Activated T-cell treated with anti-CD3 and anti-CD28 coated beads, Interleukin-2, amount 50 U/mL, for 4 hours (primary cell): ENCODE measurements at regions not wholly inside any gene's neighbourhood (a gene's known extent, or its start where the extent isn't known, plus 50 kb on each side); places are given as distances from the start of the nearest gene placed in this dataset.

Experiments
- ATAC-seq, 2 donors: fragments of 200-7000 bp; cut with Tn5 transposase; one replicate each; pipeline ENCODE4 v1.10.0; 2021
- DNase-seq: peaks from one replicate; pipeline ENCODE4 v3.0.0-alpha.2; 2020
- H3K27me3 Mint-ChIP-seq: one replicate; pipeline ENCODE4 v1.8.0; 2021; ENCODE audit warnings: low read depth, mixed read lengths
- H3K36me3 Mint-ChIP-seq: one replicate; pipeline ENCODE4 v1.8.0; 2022; ENCODE audit warnings: mixed read lengths; ENCODE audit not compliant: insufficient read depth
- H3K4me1 Mint-ChIP-seq: one replicate; pipeline ENCODE4 v1.8.0; 2021; ENCODE audit warnings: low read depth, mixed read lengths
- H3K4me3 Mint-ChIP-seq: one replicate; pipeline ENCODE4 v1.8.0; 2021; ENCODE audit warnings: mild to moderate bottlenecking, moderate library complexity, mixed read lengths
- H3K9me3 Mint-ChIP-seq: one replicate; pipeline ENCODE4 v1.8.0; 2021; ENCODE audit warnings: mixed read lengths

GRCh38 chr21:16180614-16181013 is 450.8 kb downstream of the USP25 start:
- H3K36me3 Mint-ChIP-seq: no peaks in the 10 kb centered on the region
- H3K4me1 Mint-ChIP-seq: no peaks in the 10 kb centered on the region
- DNase-seq (no peak), ATAC-seq (no peak)
- H3K4me3 Mint-ChIP-seq: no peak overlapping the region
- H3K9me3 Mint-ChIP-seq: no peaks in the 10 kb centered on the region
- no peaks in the 10 kb centered on the region for H3K27me3 Mint-ChIP-seq

GRCh38 chr21:16181018-16181417 is 451.2 kb downstream of the USP25 start:
- no peak overlapping the region for H3K4me3 Mint-ChIP-seq
- no peaks in the 10 kb centered on the region for H3K4me1 Mint-ChIP-seq
- H3K9me3 Mint-ChIP-seq: no peaks in the 10 kb centered on the region
- H3K27me3 Mint-ChIP-seq: no peaks in the 10 kb centered on the region
- no peaks in the 10 kb centered on the region for H3K36me3 Mint-ChIP-seq
- no peak for ATAC-seq
- no peak for DNase-seq

- ATAC-seq (no peak), DNase-seq (no peak)
- H3K4me1 Mint-ChIP-seq: no peaks in the 10 kb centered on the region
- no peak overlapping the region for H3K4me3 Mint-ChIP-seq
- H3K27me3 Mint-ChIP-seq: no peaks in the 10 kb centered on the region
- H3K9me3 Mint-ChIP-seq: no peaks in the 10 kb centered on the region
- H3K36me3 Mint-ChIP-seq: no peaks in the 10 kb centered on the region
These were observed 456.0 kb downstream of the USP25 start for GRCh38 chr21:16185766-16186165.

GRCh38 chr21:16186742-16187141 is 457.0 kb downstream of the USP25 start:
- Mint-ChIP-seq H3K4me3 (no peak overlapping the region), H3K36me3 (no peaks in the 10 kb centered on the region), H3K27me3 (no peaks in the 10 kb centered on the region), H3K4me1 (no peaks in the 10 kb centered on the region), H3K9me3 (no peaks in the 10 kb centered on the region)
- ATAC-seq (no peak), DNase-seq (no peak)

GRCh38 chr21:16187603-16188301 is 458.0 kb downstream of the USP25 start:
- no peak overlapping the region for H3K4me3 Mint-ChIP-seq
- ATAC-seq: no peak
- H3K36me3 Mint-ChIP-seq: no peaks in the 10 kb centered on the region
- no peak for DNase-seq
- H3K9me3 Mint-ChIP-seq: no peaks in the 10 kb centered on the region
- no peaks in the 10 kb centered on the region for H3K4me1 Mint-ChIP-seq
- H3K27me3 Mint-ChIP-seq: no peaks in the 10 kb centered on the region

- no peaks in the 10 kb centered on the region for H3K9me3 Mint-ChIP-seq
- ATAC-seq (no peak), DNase-seq (no peak)
- H3K36me3 Mint-ChIP-seq: no peaks in the 10 kb centered on the region
- no peak overlapping the region for H3K4me3 Mint-ChIP-seq
- H3K27me3 Mint-ChIP-seq: no peaks in the 10 kb centered on the region
- H3K4me1 Mint-ChIP-seq: peaks cover 8% of the 10 kb centered on the region
These were observed 463.1 kb downstream of the USP25 start for GRCh38 chr21:16192902-16193301.

GRCh38 chr21:16193496-16194094 is 463.8 kb downstream of the USP25 start:
- Mint-ChIP-seq H3K4me1 (peaks cover 8% of the 10 kb centered on the region), H3K9me3 (no peaks in the 10 kb centered on the region), H3K4me3 (no peak overlapping the region), H3K27me3 (no peaks in the 10 kb centered on the region), H3K36me3 (no peaks in the 10 kb centered on the region)
- ATAC-seq (no peak), DNase-seq (no peak)

- Mint-ChIP-seq H3K4me3 (no peak overlapping the region), H3K4me1 (peaks cover 8% of the 10 kb centered on the region), H3K36me3 (no peaks in the 10 kb centered on the region), H3K27me3 (no peaks in the 10 kb centered on the region), H3K9me3 (no peaks in the 10 kb centered on the region)
- ATAC-seq (no peak), DNase-seq (no peak)
These were observed 464.5 kb downstream of the USP25 start for GRCh38 chr21:16194095-16194787.

- Mint-ChIP-seq H3K36me3 (no peaks in the 10 kb centered on the region), H3K4me3 (peak overlapping the region; percentile 16), H3K27me3 (no peaks in the 10 kb centered on the region), H3K9me3 (peaks cover 3% of the 10 kb centered on the region), H3K4me1 (peaks cover 8% of the 10 kb centered on the region)
- ATAC-seq (no peak), DNase-seq (no peak)
These were observed 465.2 kb downstream of the USP25 start for GRCh38 chr21:16194788-16195537.

GRCh38 chr21:16195538-16195910 is 465.7 kb downstream of the USP25 start:
- Mint-ChIP-seq H3K27me3 (no peaks in the 10 kb centered on the region), H3K36me3 (no peaks in the 10 kb centered on the region), H3K4me3 (peak overlapping the region; percentile 16), H3K4me1 (peaks cover 8% of the 10 kb centered on the region), H3K9me3 (peaks cover 3% of the 10 kb centered on the region)
- ATAC-seq (no peak), DNase-seq (no peak)

- peaks cover 8% of the 10 kb centered on the region for H3K4me1 Mint-ChIP-seq
- no peak for DNase-seq
- no peaks in the 10 kb centered on the region for H3K27me3 Mint-ChIP-seq
- H3K9me3 Mint-ChIP-seq: peaks cover 3% of the 10 kb centered on the region
- no peak for ATAC-seq
- no peak overlapping the region for H3K4me3 Mint-ChIP-seq
- H3K36me3 Mint-ChIP-seq: no peaks in the 10 kb centered on the region
These were observed 466.2 kb downstream of the USP25 start for GRCh38 chr21:16196001-16196400.

GRCh38 chr21:16198546-16198945 is 468.8 kb downstream of the USP25 start:
- no peaks in the 10 kb centered on the region for H3K36me3 Mint-ChIP-seq
- ATAC-seq: no peak
- H3K4me1 Mint-ChIP-seq: peaks cover 8% of the 10 kb centered on the region
- no peak for DNase-seq
- peaks cover 3% of the 10 kb centered on the region for H3K9me3 Mint-ChIP-seq
- H3K4me3 Mint-ChIP-seq: no peak overlapping the region
- no peaks in the 10 kb centered on the region for H3K27me3 Mint-ChIP-seq

GRCh38 chr21:16199539-16199938 is 469.8 kb downstream of the USP25 start:
- Mint-ChIP-seq H3K4me3 (no peak overlapping the region), H3K27me3 (no peaks in the 10 kb centered on the region), H3K36me3 (no peaks in the 10 kb centered on the region), H3K4me1 (peaks cover 2% of the 10 kb centered on the region), H3K9me3 (peaks cover 3% of the 10 kb centered on the region)
- no peak for DNase-seq
- no peak for ATAC-seq

- H3K4me3 Mint-ChIP-seq: no peak overlapping the region
- peaks cover 3% of the 10 kb centered on the region for H3K9me3 Mint-ChIP-seq
- no peaks in the 10 kb centered on the region for H3K27me3 Mint-ChIP-seq
- H3K36me3 Mint-ChIP-seq: no peaks in the 10 kb centered on the region
- ATAC-seq: no peak
- no peak for DNase-seq
- no peaks in the 10 kb centered on the region for H3K4me1 Mint-ChIP-seq
These were observed 471.9 kb downstream of the USP25 start for GRCh38 chr21:16201718-16202117.
